Adrenal gland (tissue), 9 donors: ENCODE measurements at regions not wholly inside any gene's neighbourhood (a gene's known extent, or its start where the extent isn't known, plus 50 kb on each side); places are given as distances from the start of the nearest gene placed in this dataset.
A peak's percentile ranks its signal among the peaks of the same experiment; 100 is the strongest.

Source experiments
- DNase-seq, 7 donors: peaks; one replicate each; pipeline ENCODE4 v3.0.0-alpha.2; 2019 to 2020
- H3K27ac ChIP-seq, 5 donors: fragments of 200-600 bp; sonication (generic) in 4 of 5; 1 replicate in 3 of 5; 2 replicates in 2 of 5; pipeline versions ENCODE4 v1.5.1 to v1.8.0; 2016 to 2020; ENCODE audit warnings: mild to moderate bottlenecking in 1 of 5
- H3K27me3 ChIP-seq: fragments of 200-600 bp; 2 replicates; pipeline ENCODE4 v1.8.0; 2021
- H3K36me3 ChIP-seq, 2 donors: fragments of 200-600 bp; replicated peaks in 1 of 2; 1 replicate in 1 of 2; 2 replicates in 1 of 2; pipeline versions ENCODE4 v1.5.1 to v1.8.0; 2018 to 2022
- H3K4me1 ChIP-seq, 2 donors: fragments of 200-600 bp; replicated peaks in 1 of 2; 1 replicate in 1 of 2; 2 replicates in 1 of 2; pipeline versions ENCODE4 v1.5.1 to v1.8.0; 2018 to 2021
- H3K4me3 ChIP-seq, 4 donors: fragments of 200-600 bp; sonication (generic) in 3 of 4; one replicate each; pipeline ENCODE4 v1.5.1; 2016 to 2018
- H3K9me3 ChIP-seq, 3 donors: fragments of 200-600 bp; sonication (generic) in 1 of 3; replicated peaks in 1 of 3; 1 replicate in 2 of 3; 2 replicates in 1 of 3; pipeline versions ENCODE4 v1.5.1 to v1.8.0; 2016 to 2021
- POLR2A ChIP-seq, 2 donors: fragments of 450-650 bp; IDR thresholded peaks; one replicate each; pipeline ENCODE4 v1.6.1; 2017; ENCODE audit warnings: antibody characterized with exemption in 2 of 2, mild to moderate bottlenecking in 2 of 2, moderate library complexity in 1 of 2
- WGBS, 4 donors: extraction: QIAGEN DNeasy Blood & Tissue Kit in 2 of 4; methylation state at CpG; one replicate each; pipeline versions ENCODE4 v1.1.5 to v1.1.7; 2013 to 2017; 5-methylcytosine and 5-hydroxymethylcytosine counted together
- intact Hi-C, 2 donors: fragments of 100-400 bp; cut with DNase I; formaldehyde crosslinking; loops; one replicate each; pipeline versions ENCODE4 v1.14.1 to v1.15.0; 2022 to 2023
- TF ChIP-seq, protein P1 (sequence below), 6 experiments: fragments of 450-650 bp in 4 of 6; fragments of 200-600 bp in 2 of 6; sonication (generic) in 1 of 6; IDR thresholded peaks; 1 replicate in 5 of 6; 2 replicates in 1 of 6; pipeline versions ENCODE4 v1.5.1 to v1.8.0; 2016 to 2021; ENCODE audit warnings: antibody characterized with exemption in 6 of 6, mild to moderate bottlenecking in 2 of 6, moderate library complexity in 1 of 6
- donor health status: healthy with polysubstance abuse.
- donor health status: Bipolar disorder and iron deficiency.
- donor health status: DM: yes; HTN: yes; CAD: no.
- donor health status: DM: no; HTN: no; CAD: no.
- donor health status: DM: no; HTN: no; CAD: no.

DNA sequence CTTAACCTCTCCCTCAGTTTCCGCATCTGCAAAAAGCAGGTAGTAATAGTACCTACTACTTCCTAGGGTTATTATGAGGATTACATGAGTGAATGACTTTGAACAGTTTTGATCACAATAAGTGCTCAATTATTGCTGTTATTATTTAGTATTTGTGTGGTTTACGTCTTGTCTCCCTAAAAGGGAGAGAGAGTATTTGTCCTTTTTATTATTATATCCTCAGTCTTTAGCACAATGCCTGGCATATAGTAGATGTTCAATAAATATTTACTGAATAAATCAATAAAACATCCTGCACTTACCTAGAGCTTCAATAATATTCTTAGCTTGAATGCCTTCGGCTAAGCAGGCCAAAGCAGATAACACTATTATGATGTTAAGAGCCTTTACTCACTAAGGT is 160.0 kb downstream of the TANC2 start:
- 80 to 95% (median 88%) methylated on average over 3 of the region's 3 CpGs for WGBS, 4 donors
- DNase-seq, result no peak
- H3K4me1 ChIP-seq, result no peaks in the 10 kb centered on the region
- H3K9me3 ChIP-seq, result no peaks in the 10 kb centered on the region
- H3K27me3 ChIP-seq, result no peaks in the 10 kb centered on the region
- TF ChIP-seq, protein P1, sequence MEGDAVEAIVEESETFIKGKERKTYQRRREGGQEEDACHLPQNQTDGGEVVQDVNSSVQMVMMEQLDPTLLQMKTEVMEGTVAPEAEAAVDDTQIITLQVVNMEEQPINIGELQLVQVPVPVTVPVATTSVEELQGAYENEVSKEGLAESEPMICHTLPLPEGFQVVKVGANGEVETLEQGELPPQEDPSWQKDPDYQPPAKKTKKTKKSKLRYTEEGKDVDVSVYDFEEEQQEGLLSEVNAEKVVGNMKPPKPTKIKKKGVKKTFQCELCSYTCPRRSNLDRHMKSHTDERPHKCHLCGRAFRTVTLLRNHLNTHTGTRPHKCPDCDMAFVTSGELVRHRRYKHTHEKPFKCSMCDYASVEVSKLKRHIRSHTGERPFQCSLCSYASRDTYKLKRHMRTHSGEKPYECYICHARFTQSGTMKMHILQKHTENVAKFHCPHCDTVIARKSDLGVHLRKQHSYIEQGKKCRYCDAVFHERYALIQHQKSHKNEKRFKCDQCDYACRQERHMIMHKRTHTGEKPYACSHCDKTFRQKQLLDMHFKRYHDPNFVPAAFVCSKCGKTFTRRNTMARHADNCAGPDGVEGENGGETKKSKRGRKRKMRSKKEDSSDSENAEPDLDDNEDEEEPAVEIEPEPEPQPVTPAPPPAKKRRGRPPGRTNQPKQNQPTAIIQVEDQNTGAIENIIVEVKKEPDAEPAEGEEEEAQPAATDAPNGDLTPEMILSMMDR (IDR thresholded peaks at IDR 0.05), result no peak
- no peak for TF ChIP-seq POLR2A (IDR thresholded peaks at IDR 0.05)
- no peak overlapping the region for H3K4me3 ChIP-seq
- intact Hi-C loops, result no loop called here
- H3K27ac ChIP-seq, result no peak overlapping the region
- H3K36me3 ChIP-seq, result no peaks in the 10 kb centered on the region

DNA sequence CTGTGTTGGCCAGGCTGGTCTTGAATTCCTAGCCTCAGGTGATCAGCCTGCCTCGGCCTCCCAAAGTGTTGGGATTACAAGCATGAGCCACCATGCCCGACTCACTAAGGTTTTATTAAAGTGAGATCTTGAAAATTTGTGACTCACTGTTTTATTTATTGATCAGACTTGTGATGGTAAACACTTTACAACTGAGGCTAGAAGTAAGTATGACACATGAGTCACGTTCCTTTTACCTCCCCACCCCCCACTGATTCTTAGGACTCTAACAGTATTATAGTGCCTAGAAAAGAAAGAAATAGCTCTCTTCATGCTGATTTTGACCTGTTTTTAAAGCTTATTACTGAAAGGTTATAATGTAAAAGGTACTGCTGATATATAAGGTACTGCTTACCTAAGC is 160.6 kb downstream of the TANC2 start:
- intact Hi-C loops, result no loop called here
- TF ChIP-seq POLR2A (IDR thresholded peaks at IDR 0.05), result no peak
- TF ChIP-seq, protein P1 (IDR thresholded peaks at IDR 0.05), result no peak

DNA sequence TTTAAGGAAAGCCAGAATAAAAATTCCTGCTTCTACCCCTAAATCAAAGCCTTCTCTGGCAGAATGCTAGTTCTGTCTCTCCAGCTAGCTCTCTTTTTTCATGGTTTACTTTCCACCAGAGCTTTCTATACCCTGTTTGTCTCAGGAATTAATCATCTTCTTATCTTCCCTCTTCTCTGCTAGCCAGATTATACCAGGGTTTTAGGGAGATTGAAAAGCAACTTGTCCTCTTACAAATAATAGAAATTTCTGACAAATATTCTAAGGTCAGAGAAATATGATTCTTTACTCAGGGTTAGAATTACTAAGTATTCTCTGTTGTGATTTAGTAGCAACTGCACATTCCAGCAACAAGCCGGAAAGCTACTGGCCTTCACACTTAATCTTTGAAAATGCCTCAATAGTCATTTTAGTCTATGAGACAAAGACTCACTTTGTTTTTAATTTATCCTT is 166.4 kb downstream of the TANC2 start:
- Histone ChIP-seq H3K36me3 (no peaks in the 10 kb centered on the region), H3K27me3 (no peaks in the 10 kb centered on the region), H3K9me3 (no peaks in the 10 kb centered on the region), H3K4me3 (no peak overlapping the region), H3K27ac (peak overlapping the region in 1 of 5 donors; percentile 47), H3K4me1 (no peaks in the 10 kb centered on the region)
- TF ChIP-seq POLR2A (IDR thresholded peaks at IDR 0.05), result no peak
- TF ChIP-seq, protein P1 (IDR thresholded peaks at IDR 0.05), result no peak
- WGBS, 4 donors, result 26 to 40% (median 35%) methylated on average over 1 of the region's 1 CpG
- intact Hi-C loops, result no loop called here
- DNase-seq, result no peak

More for the DNA sequence above, 160.6 kb downstream of the TANC2 start:
- no peak for DNase-seq
- Histone ChIP-seq H3K4me1 (no peaks in the 10 kb centered on the region), H3K27me3 (no peaks in the 10 kb centered on the region), H3K36me3 (no peaks in the 10 kb centered on the region), H3K9me3 (no peaks in the 10 kb centered on the region), H3K4me3 (no peak overlapping the region), H3K27ac (no peak overlapping the region)
- WGBS, 4 donors, result 83 to 95% (median 85%) methylated on average over 3 of the region's 3 CpGs

DNA sequence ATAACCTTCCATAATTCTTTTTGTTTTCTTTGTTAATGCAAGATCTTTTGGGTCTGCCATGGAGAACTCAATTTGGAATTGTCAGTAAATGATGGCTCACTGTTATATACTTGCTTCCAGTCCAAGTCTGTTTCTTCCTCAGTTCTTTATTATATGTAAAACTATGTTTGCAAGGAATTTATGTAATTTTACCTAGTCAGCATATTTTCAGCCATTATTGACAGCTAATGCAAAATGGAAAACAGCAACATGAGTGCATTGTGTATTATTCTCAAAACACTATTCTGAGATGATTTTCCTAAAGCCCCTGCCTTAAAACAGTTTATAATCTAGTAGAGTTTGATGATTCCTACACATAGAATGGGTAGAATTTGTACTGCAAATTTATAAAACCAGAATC is 167.5 kb downstream of the TANC2 start:
- H3K36me3 ChIP-seq, result no peaks in the 10 kb centered on the region
- no peak overlapping the region for H3K27ac ChIP-seq
- no peaks in the 10 kb centered on the region for H3K4me1 ChIP-seq
- H3K27me3 ChIP-seq, result no peaks in the 10 kb centered on the region
- intact Hi-C loops, result no loop called here
- no peak for DNase-seq
- TF ChIP-seq, protein P1 (IDR thresholded peaks at IDR 0.05), result no peak
- TF ChIP-seq POLR2A (IDR thresholded peaks at IDR 0.05), result no peak
- no peak overlapping the region for H3K4me3 ChIP-seq
- H3K9me3 ChIP-seq, result no peaks in the 10 kb centered on the region
